K562 (cell line): ENCODE measurements at regions not wholly inside any gene's neighbourhood (a gene's known extent, or its start where the extent isn't known, plus 50 kb on each side); places are given as distances from the start of the nearest gene placed in this dataset.

Source experiments
- ATAC-seq: fragments of 200-7000 bp; cut with Tn5 transposase; 3 replicates; pipeline ENCODE4 v1.9.1; 2020; ENCODE audit warnings: moderate library complexity
- BruUV-seq: library from RNA; stranded (reverse); fragments of 400-500 nt; replicated peaks from 2 replicates; lab custom pipeline; 2021; lab: Mats Ljungman, UMichigan
- CTCF ChIA-PET: fragments of 300-600 bp; formaldehyde crosslinking; extraction: SDS; loops from one replicate; lab custom pipeline; 2021; ENCODE audit warnings: low intra/inter-chr PET ratio; lab: Yijun Ruan, JAX
- POLR2A ChIA-PET: fragments of 300-600, 350-650 bp; sonication (Branson Sonifier 250); formaldehyde crosslinking; extraction: SDS; loops from one replicate; lab custom pipeline; 2021; ENCODE audit warnings: antibody characterized with exemption, inconsistent platforms; lab: Yijun Ruan, JAX
- DNase-seq, 4 experiments: peaks; one replicate each; pipeline versions ENCODE4 v3.0.0 to v3.0.0-alpha.2; 2011 to 2018; ENCODE audit warnings: low spot score in 3 of 4, mixed read lengths in 3 of 4; ENCODE audit errors: extremely low read depth in 1 of 4
- FAIRE-seq: peaks from 2 replicates; lab custom pipeline; 2011; peaks lifted over from hg19 to GRCh38; lab: Jason Lieb, UNC
- H2AFZ ChIP-seq: 2 replicates; pipeline ENCODE4 v1.6.0; 2011; ENCODE audit warnings: low read depth, low read length, control low read depth, inconsistent platforms
- H3K27ac ChIP-seq: fragments of 200-600 bp; 3 replicates; pipeline ENCODE4 v1.8.0; 2011; ENCODE audit warnings: low read depth, mild to moderate bottlenecking, control low read depth, inconsistent platforms, low read length, moderate library complexity, mixed read lengths; ENCODE audit errors: extremely low read depth
- H3K27me3 ChIP-seq, 2 experiments: fragments of 300-600 bp in 1 of 2; 2 replicates in 1 of 2; 3 replicates in 1 of 2; pipeline versions ENCODE4 v1.6.0 to v1.8.0; 2011; ENCODE audit warnings: inconsistent platforms in 2 of 2, low read length in 2 of 2, mild to moderate bottlenecking in 1 of 2, mixed read lengths in 1 of 2, moderate library complexity in 1 of 2; ENCODE audit not compliant: control insufficient read depth in 2 of 2, insufficient read depth in 2 of 2
- H3K36me3 ChIP-seq: fragments of 300-600 bp; 3 replicates; pipeline ENCODE4 v1.8.0; 2011; ENCODE audit warnings: mild to moderate bottlenecking, low read length, inconsistent platforms; ENCODE audit not compliant: control insufficient read depth, insufficient read depth
- H3K4me1 ChIP-seq, 2 experiments: fragments of 200-600 bp in 1 of 2; replicated peaks in 1 of 2; 2 replicates in 1 of 2; 3 replicates in 1 of 2; pipeline versions ENCODE4 v1.5.1 to v1.8.0; 2011; ENCODE audit warnings: inconsistent platforms in 2 of 2, low read length in 2 of 2, mild to moderate bottlenecking in 1 of 2, mixed read lengths in 1 of 2, moderate library complexity in 1 of 2; ENCODE audit not compliant: control insufficient read depth in 2 of 2, insufficient read depth in 2 of 2
- H3K4me2 ChIP-seq: 2 replicates; pipeline ENCODE4 v1.6.1; 2011; ENCODE audit warnings: low read length, control low read depth, inconsistent platforms, mixed read lengths; ENCODE audit not compliant: insufficient read depth
- H3K4me3 ChIP-seq: fragments of 200-600 bp; sonication (generic), shearing (Covaris generic); 2 replicates; pipeline ENCODE4 v1.5.1; 2016; ENCODE audit warnings: control low read depth, inconsistent platforms
- H3K79me2 ChIP-seq: fragments of 200-600 bp; 3 replicates; pipeline ENCODE4 v1.8.0; 2011; ENCODE audit warnings: low read length, inconsistent platforms; ENCODE audit not compliant: control insufficient read depth, insufficient read depth
- H3K9ac ChIP-seq, 2 experiments: 2 replicates each; pipeline versions ENCODE4 v1.6.0 to v1.6.1; 2011; ENCODE audit warnings: low read depth in 2 of 2, low read length in 2 of 2, control low read depth in 1 of 2, inconsistent platforms in 1 of 2, mild to moderate bottlenecking in 1 of 2, mixed read lengths in 1 of 2; ENCODE audit not compliant: insufficient read depth in 1 of 2
- H3K9me1 ChIP-seq: one replicate; pipeline ENCODE4 v1.6.0; 2011; ENCODE audit warnings: inconsistent platforms, mild to moderate bottlenecking, low read length, moderate library complexity; ENCODE audit not compliant: control insufficient read depth, insufficient read depth
- H3K9me3 ChIP-seq: replicated peaks from 2 replicates; pipeline ENCODE4 v1.5.1; 2011; ENCODE audit warnings: low read depth, low read length, inconsistent platforms; ENCODE audit not compliant: control insufficient read depth, insufficient read depth
- H4K20me1 ChIP-seq: replicated peaks from 2 replicates; pipeline ENCODE4 v1.6.1; 2011; ENCODE audit warnings: low read length, inconsistent platforms, mixed read lengths; ENCODE audit not compliant: control insufficient read depth, insufficient read depth
- EHMT2 ChIP-seq: fragments of 450-650 bp; IDR thresholded peaks from 2 replicates; pipeline ENCODE4 v1.6.1; 2018; ENCODE audit warnings: antibody characterized with exemption
- KDM2B ChIP-seq: fragments of 250-450 bp; sonication (Bioruptor Pico); IDR thresholded peaks from 2 replicates; pipeline ENCODE4 v1.8.0; 2021; ENCODE audit warnings: mild to moderate bottlenecking, moderate library complexity
- KLF6 ChIP-seq: fragments of 250-450 bp; sonication (Bioruptor Pico); IDR thresholded peaks from 2 replicates; pipeline ENCODE4 v1.4.0; 2020; ENCODE audit warnings: mild to moderate bottlenecking, moderate library complexity, borderline replicate concordance
- SRSF3 ChIP-seq: fragments of 200-400 bp; formaldehyde crosslinking; IDR thresholded peaks from 2 replicates; pipeline ENCODE4 v1.6.1; 2016; ENCODE audit warnings: mild to moderate bottlenecking, low read length, moderate library complexity; ENCODE audit not compliant: insufficient read depth
- ZFP1 ChIP-seq: fragments of 450-650 bp; formaldehyde crosslinking; IDR thresholded peaks from 2 replicates; pipeline ENCODE4 v1.4.0; 2020; ENCODE audit warnings: mild to moderate bottlenecking, mixed read lengths
- ZNF212 ChIP-seq: fragments of 450-650 bp; formaldehyde crosslinking; IDR thresholded peaks from 2 replicates; pipeline ENCODE4 v1.4.0; 2020; ENCODE audit warnings: mild to moderate bottlenecking
- ZNF224 ChIP-seq: sonication (generic); formaldehyde crosslinking; IDR thresholded peaks from 2 replicates; pipeline ENCODE4 v1.8.0; 2022; ENCODE audit warnings: mild to moderate bottlenecking, missing genetic modification reagents
- WGBS: fragments of 100-300 bp; shearing (Covaris generic); methylation state at CpG from one replicate; pipeline ENCODE4 v1.1.6; 2016; ENCODE audit warnings: low coverage, mixed read lengths; ENCODE audit not compliant: insufficient coverage; ENCODE audit errors: missing lambda C conversion rate; 5-methylcytosine and 5-hydroxymethylcytosine counted together
- in situ Hi-C: fragments of 300-500 bp; cut with MboI; formaldehyde crosslinking; loops from 4 replicates; pipeline ENCODE4 v1.15.0; 2018; ENCODE audit warnings: inconsistent platforms, mixed read lengths
- intact Hi-C: fragments of 100-400 bp; cut with micrococcal nuclease; formaldehyde crosslinking; loops from 2 replicates; pipeline ENCODE4 v1.14.2; 2022
- TF ChIP-seq, protein P1 (sequence below): fragments of 250-450 bp; sonication (Bioruptor Pico); IDR thresholded peaks from 2 replicates; pipeline ENCODE4 v1.4.0; 2020; ENCODE audit warnings: mild to moderate bottlenecking, moderate library complexity

DNA sequence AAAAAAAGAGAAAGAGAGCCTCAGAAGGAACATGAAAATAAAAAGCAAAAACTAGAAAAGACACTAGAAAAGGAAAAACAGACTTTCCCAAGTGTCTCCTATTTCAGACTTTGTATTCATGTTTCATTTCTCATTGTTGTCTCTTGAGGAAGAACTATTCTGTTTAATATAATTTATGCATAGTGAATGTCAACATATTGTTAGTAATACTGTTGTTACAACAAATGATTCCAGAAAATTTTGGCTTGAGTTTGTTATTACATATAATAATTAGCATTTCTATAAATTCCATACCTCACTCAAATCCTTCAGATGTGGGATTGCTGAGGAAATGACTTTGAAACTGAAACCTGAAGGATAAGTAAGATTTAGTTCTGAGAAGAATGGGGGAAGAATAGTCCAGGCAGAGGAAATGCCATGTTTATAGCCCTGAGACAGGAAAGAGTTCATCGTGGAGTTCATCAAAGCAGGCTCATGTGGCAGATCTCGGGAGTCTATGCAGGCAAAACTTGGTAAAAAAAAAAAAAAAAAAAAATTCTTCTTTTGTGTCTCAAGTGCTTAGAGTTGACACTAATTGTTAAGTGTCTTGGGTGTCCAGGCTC lies 53.1 kb upstream of the EIF2S2 start:
- Histone ChIP-seq H3K4me3 (no peak overlapping the region), H2AFZ (peak overlapping the region; percentile 37), H3K9ac (no peak overlapping the region), H3K9me1 (no peaks in the 10 kb centered on the region), H3K4me2 (no peak overlapping the region), H3K27ac (no peak overlapping the region), H3K9me3 (no peaks in the 10 kb centered on the region), H3K36me3 (no peaks in the 10 kb centered on the region), H3K4me1 (no peaks in the 10 kb centered on the region), H4K20me1 (no peaks in the 10 kb centered on the region), H3K79me2 (no peaks in the 10 kb centered on the region), H3K27me3 (no peaks in the 10 kb centered on the region)
- TF ChIP-seq, protein P1, sequence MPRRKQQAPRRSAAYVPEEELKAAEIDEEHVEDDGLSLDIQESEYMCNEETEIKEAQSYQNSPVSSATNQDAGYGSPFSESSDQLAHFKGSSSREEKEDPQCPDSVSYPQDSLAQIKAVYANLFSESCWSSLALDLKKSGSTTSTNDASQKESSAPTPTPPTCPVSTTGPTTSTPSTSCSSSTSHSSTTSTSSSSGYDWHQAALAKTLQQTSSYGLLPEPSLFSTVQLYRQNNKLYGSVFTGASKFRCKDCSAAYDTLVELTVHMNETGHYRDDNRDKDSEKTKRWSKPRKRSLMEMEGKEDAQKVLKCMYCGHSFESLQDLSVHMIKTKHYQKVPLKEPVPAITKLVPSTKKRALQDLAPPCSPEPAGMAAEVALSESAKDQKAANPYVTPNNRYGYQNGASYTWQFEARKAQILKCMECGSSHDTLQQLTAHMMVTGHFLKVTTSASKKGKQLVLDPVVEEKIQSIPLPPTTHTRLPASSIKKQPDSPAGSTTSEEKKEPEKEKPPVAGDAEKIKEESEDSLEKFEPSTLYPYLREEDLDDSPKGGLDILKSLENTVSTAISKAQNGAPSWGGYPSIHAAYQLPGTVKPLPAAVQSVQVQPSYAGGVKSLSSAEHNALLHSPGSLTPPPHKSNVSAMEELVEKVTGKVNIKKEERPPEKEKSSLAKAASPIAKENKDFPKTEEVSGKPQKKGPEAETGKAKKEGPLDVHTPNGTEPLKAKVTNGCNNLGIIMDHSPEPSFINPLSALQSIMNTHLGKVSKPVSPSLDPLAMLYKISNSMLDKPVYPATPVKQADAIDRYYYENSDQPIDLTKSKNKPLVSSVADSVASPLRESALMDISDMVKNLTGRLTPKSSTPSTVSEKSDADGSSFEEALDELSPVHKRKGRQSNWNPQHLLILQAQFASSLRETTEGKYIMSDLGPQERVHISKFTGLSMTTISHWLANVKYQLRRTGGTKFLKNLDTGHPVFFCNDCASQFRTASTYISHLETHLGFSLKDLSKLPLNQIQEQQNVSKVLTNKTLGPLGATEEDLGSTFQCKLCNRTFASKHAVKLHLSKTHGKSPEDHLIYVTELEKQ (CRISPR knock-in tag), result no peak
- TF ChIP-seq ZFP1 (no peak), ZNF212 (CRISPR knock-in tag) (no peak), SRSF3 (no peak), EHMT2 (no peak), KDM2B (CRISPR knock-in tag) (no peak), ZNF224 (CRISPR knock-in tag) (no peak), KLF6 (no peak)
- FAIRE-seq (no peak), DNase-seq (no peak), ATAC-seq (no peak)
- 0% methylated on average over 2 of the region's 2 CpGs for WGBS
- no TSS peak for BruUV-seq
- intact Hi-C loops (no loop called here), in situ Hi-C loops (no loop called here)
- ChIA-PET POLR2A (interaction anchor here (0.6 to 0.7 kb wide), 2 partner anchors 371 to 823 kb away, joined by 3 read pairs; no protein-coding TSS in a partner anchor), CTCF (no interaction called here)
